Gastroesophageal sphincter (tissue), 4 donors: ENCODE measurements at regions not wholly inside any gene's neighbourhood (a gene's known extent, or its start where the extent isn't known, plus 50 kb on each side); places are given as distances from the start of the nearest gene placed in this dataset.

Experiments
- ATAC-seq: fragments of 150-250 bp; one replicate; pipeline ENCODE4 v1.9.1; 2016; ENCODE audit warnings: mild to moderate bottlenecking, moderate library complexity
- H3K27ac ChIP-seq, 4 donors: fragments of 200-600 bp; sonication (generic) in 3 of 4; 1 replicate in 3 of 4; 2 replicates in 1 of 4; pipeline ENCODE4 v1.5.1; 2016 to 2019
- H3K27me3 ChIP-seq: fragments of 200-600 bp; sonication (generic); one replicate; pipeline ENCODE4 v1.5.1; 2019
- H3K36me3 ChIP-seq, 2 donors: fragments of 200-600 bp; sonication (generic); one replicate each; pipeline ENCODE4 v1.5.1; 2019; ENCODE audit warnings: control low read depth in 1 of 2
- H3K4me1 ChIP-seq, 3 donors: fragments of 200-600 bp; sonication (generic); 1 replicate in 2 of 3; 2 replicates in 1 of 3; pipeline ENCODE4 v1.5.1; 2016 to 2019; ENCODE audit warnings: control low read depth in 2 of 3
- H3K4me3 ChIP-seq, 2 donors: fragments of 200-600 bp; sonication (generic); one replicate each; pipeline ENCODE4 v1.5.1; 2019; ENCODE audit warnings: mild to moderate bottlenecking in 1 of 2, moderate library complexity in 1 of 2
- H3K9me3 ChIP-seq, 3 donors: fragments of 200-600 bp; sonication (generic); one replicate each; pipeline ENCODE4 v1.5.1; 2017 to 2019; ENCODE audit warnings: control low read depth in 2 of 3
- EP300 ChIP-seq: sonication (generic); formaldehyde crosslinking; IDR thresholded peaks from one replicate; pipeline ENCODE4 v1.6.1; 2017; ENCODE audit warnings: antibody characterized with exemption, mild to moderate bottlenecking
- POLR2A ChIP-seq, 2 donors: fragments of 450-650 bp; IDR thresholded peaks; one replicate each; pipeline ENCODE4 v1.6.1; 2017; ENCODE audit warnings: antibody characterized with exemption in 2 of 2, mild to moderate bottlenecking in 2 of 2, moderate library complexity in 1 of 2
- POLR2AphosphoS5 ChIP-seq: sonication (generic); formaldehyde crosslinking; IDR thresholded peaks from one replicate; pipeline ENCODE4 v1.6.1; 2017; ENCODE audit warnings: antibody characterized with exemption
- WGBS, 2 donors: methylation state at CpG; one replicate each; pipeline ENCODE4 v1.1.5; 2018; ENCODE audit warnings: low coverage in 1 of 2; 5-methylcytosine and 5-hydroxymethylcytosine counted together
- TF ChIP-seq, protein P1 (sequence below), 4 experiments: fragments of 200-600 bp in 2 of 4; fragments of 450-650 bp in 2 of 4; sonication (generic) in 1 of 4; IDR thresholded peaks; one replicate each; pipeline ENCODE4 v1.5.1; 2017 to 2019; ENCODE audit warnings: antibody characterized with exemption in 4 of 4, mild to moderate bottlenecking in 2 of 4, moderate library complexity in 2 of 4

GRCh38 chr15:96403071-96403470 lies 72.6 kb downstream of the NR2F2 start:
- TF ChIP-seq EP300 (no peak), POLR2AphosphoS5 (no peak), POLR2A (IDR thresholded peaks at IDR 0.05) (no peak)
- TF ChIP-seq, protein P1, sequence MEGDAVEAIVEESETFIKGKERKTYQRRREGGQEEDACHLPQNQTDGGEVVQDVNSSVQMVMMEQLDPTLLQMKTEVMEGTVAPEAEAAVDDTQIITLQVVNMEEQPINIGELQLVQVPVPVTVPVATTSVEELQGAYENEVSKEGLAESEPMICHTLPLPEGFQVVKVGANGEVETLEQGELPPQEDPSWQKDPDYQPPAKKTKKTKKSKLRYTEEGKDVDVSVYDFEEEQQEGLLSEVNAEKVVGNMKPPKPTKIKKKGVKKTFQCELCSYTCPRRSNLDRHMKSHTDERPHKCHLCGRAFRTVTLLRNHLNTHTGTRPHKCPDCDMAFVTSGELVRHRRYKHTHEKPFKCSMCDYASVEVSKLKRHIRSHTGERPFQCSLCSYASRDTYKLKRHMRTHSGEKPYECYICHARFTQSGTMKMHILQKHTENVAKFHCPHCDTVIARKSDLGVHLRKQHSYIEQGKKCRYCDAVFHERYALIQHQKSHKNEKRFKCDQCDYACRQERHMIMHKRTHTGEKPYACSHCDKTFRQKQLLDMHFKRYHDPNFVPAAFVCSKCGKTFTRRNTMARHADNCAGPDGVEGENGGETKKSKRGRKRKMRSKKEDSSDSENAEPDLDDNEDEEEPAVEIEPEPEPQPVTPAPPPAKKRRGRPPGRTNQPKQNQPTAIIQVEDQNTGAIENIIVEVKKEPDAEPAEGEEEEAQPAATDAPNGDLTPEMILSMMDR (IDR thresholded peaks at IDR 0.05) = no peak
- Histone ChIP-seq H3K36me3 (no peaks in the 10 kb centered on the region), H3K4me3 (no peak overlapping the region), H3K27me3 (peaks cover 15% of the 10 kb centered on the region), H3K27ac (no peak overlapping the region), H3K9me3 (no peaks in the 10 kb centered on the region), H3K4me1 (no peaks in the 10 kb centered on the region)
- WGBS, 2 donors = 100% methylated on average over 1 of the region's 1 CpG
- no peak for ATAC-seq

- no peak for ATAC-seq
- WGBS, 2 donors = 100% methylated on average over 1 of the region's 1 CpG
- peaks cover 24% of the 10 kb centered on the region for H3K27me3 ChIP-seq
- H3K27ac ChIP-seq = no peak overlapping the region
- H3K9me3 ChIP-seq = no peaks in the 10 kb centered on the region
- H3K36me3 ChIP-seq = no peaks in the 10 kb centered on the region
- H3K4me1 ChIP-seq = peaks cover 0 to 5% (median 0%) of the 10 kb centered on the region in 3 donors
- no peak overlapping the region for H3K4me3 ChIP-seq
- TF ChIP-seq POLR2AphosphoS5 = no peak
- no peak for TF ChIP-seq POLR2A (IDR thresholded peaks at IDR 0.05)
- no peak for TF ChIP-seq EP300
- TF ChIP-seq, protein P1 (IDR thresholded peaks at IDR 0.05) = no peak
These were observed 73.4 kb downstream of the NR2F2 start for GRCh38 chr15:96403932-96404331.

DNA sequence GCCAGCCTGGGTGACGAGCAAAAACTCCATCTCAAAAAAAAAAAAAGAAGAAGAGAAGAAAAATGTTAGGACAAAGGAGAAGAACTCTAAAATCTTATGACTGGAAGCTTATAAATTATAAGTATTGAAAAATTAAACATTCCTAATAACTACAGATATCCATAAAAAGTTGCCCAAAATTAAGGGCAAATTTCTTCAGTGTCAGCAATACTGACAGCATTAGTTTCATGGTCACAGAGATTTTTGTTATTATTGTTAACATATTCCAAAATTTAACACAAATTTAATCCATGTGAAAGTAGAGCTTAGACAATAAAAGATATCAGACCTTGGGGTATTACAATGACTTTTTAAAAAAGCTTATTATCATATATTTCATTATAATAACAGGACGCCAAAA lies 74.1 kb downstream of the NR2F2 start:
- Histone ChIP-seq H3K27ac (no peak overlapping the region), H3K36me3 (no peaks in the 10 kb centered on the region), H3K27me3 (peaks cover 30% of the 10 kb centered on the region), H3K4me3 (no peak overlapping the region), H3K9me3 (no peaks in the 10 kb centered on the region), H3K4me1 (peaks cover 0 to 11% (median 0%) of the 10 kb centered on the region in 3 donors)
- WGBS, 2 donors = 87 to 88% methylated on average over 1 of the region's 2 CpGs
- TF ChIP-seq, protein P1 (IDR thresholded peaks at IDR 0.05) = no peak
- TF ChIP-seq EP300 (no peak), POLR2A (IDR thresholded peaks at IDR 0.05) (no peak), POLR2AphosphoS5 (no peak)
- no peak for ATAC-seq

- peaks cover 47% of the 10 kb centered on the region for H3K27me3 ChIP-seq
These were observed 75.8 kb downstream of the NR2F2 start for GRCh38 chr15:96406291-96406690.

DNA sequence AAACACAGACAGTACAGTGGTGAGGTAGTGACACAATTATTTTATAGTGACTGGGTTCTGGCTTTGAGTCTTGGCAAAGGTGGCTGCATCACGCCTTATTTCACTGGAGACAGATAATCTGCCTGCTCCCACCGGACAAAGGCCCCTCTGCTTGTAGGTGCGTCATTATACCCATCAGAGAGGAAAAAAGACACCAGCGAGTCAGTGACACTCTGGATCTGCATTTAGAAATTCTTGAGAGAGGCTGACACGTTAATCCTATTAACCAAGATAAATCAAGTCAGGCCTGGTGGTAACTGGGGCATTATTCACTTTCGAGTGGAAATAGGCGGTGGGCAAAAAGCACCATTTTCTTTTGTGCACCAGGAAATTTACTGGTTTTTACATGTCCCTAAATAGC lies 76.2 kb downstream of the NR2F2 start:
- H3K4me3 ChIP-seq = no peak overlapping the region
- peaks cover 51% of the 10 kb centered on the region for H3K27me3 ChIP-seq
- H3K9me3 ChIP-seq = no peaks in the 10 kb centered on the region
- H3K27ac ChIP-seq = no peak overlapping the region
- ATAC-seq = no peak
- peaks cover 0 to 18% (median 0%) of the 10 kb centered on the region in 3 donors for H3K4me1 ChIP-seq
- H3K36me3 ChIP-seq = no peaks in the 10 kb centered on the region
- WGBS, 2 donors = 86 to 100% methylated on average over 1 to 7 of the region's 7 CpGs
- no peak for TF ChIP-seq EP300
- TF ChIP-seq, protein P1 (IDR thresholded peaks at IDR 0.05) = no peak
- TF ChIP-seq POLR2A (IDR thresholded peaks at IDR 0.05) = no peak
- TF ChIP-seq POLR2AphosphoS5 = no peak

More at GRCh38 chr15:96406291-96406690, 75.8 kb downstream of the NR2F2 start:
- WGBS, 2 donors = 63 to 82% methylated on average over 2 to 3 of the region's 3 CpGs
- Histone ChIP-seq H3K4me3 (no peak overlapping the region), H3K36me3 (no peaks in the 10 kb centered on the region), H3K4me1 (peaks cover 0 to 18% (median 0%) of the 10 kb centered on the region in 3 donors), H3K9me3 (no peaks in the 10 kb centered on the region), H3K27ac (no peak overlapping the region)
- no peak for ATAC-seq
- TF ChIP-seq POLR2AphosphoS5 = no peak
- TF ChIP-seq EP300 = no peak
